SK-N-SH treated with all-trans-retinoic acid at 6 μM for 48 hours (cell line): ENCODE measurements at regions not wholly inside any gene's neighbourhood (a gene's known extent, or its start where the extent isn't known, plus 50 kb on each side); places are given as distances from the start of the nearest gene placed in this dataset.

ENCODE experiments used
- ARNTL ChIP-seq: fragments of 450-650 bp; formaldehyde crosslinking; IDR thresholded peaks from 2 replicates; pipeline ENCODE4 v1.5.0; 2020; ENCODE audit warnings: low read depth, mild to moderate bottlenecking, moderate library complexity, borderline replicate concordance
- CREB5 ChIP-seq: fragments of 250-450 bp; sonication (Bioruptor Pico); IDR thresholded peaks from 2 replicates; pipeline ENCODE4 v1.5.1; 2020; ENCODE audit warnings: low read depth, mild to moderate bottlenecking, moderate library complexity
- GLIS3 ChIP-seq: fragments of 250-450 bp; sonication (Bioruptor Pico); IDR thresholded peaks from 2 replicates; pipeline ENCODE4 v1.5.0; 2020; ENCODE audit warnings: mild to moderate bottlenecking, moderate library complexity
- ISL1 ChIP-seq: fragments of 250-450 bp; sonication (Bioruptor Pico); IDR thresholded peaks from 2 replicates; pipeline ENCODE4 v2.1.2; 2022; ENCODE audit warnings: mild to moderate bottlenecking, moderate library complexity
- PATZ1 ChIP-seq: fragments of 250-450 bp; sonication (Bioruptor Pico); IDR thresholded peaks from 2 replicates; pipeline ENCODE4 v1.8.0; 2020; ENCODE audit warnings: mild to moderate bottlenecking, moderate library complexity, borderline replicate concordance
- POU6F1 ChIP-seq: fragments of 250-450 bp; sonication (Bioruptor Pico); IDR thresholded peaks from 2 replicates; pipeline ENCODE4 v1.8.0; 2021; ENCODE audit warnings: low read depth, mild to moderate bottlenecking, moderate library complexity, borderline replicate concordance
- RARB ChIP-seq: fragments of 250-450 bp; sonication (Bioruptor Pico); IDR thresholded peaks from 2 replicates; pipeline ENCODE4 v1.8.0; 2021; ENCODE audit warnings: mild to moderate bottlenecking, moderate library complexity
- TOX ChIP-seq: fragments of 250-450 bp; sonication (Bioruptor Pico); IDR thresholded peaks from 2 replicates; pipeline ENCODE4 v1.8.0; 2021; ENCODE audit warnings: mild to moderate bottlenecking, moderate library complexity, borderline replicate concordance
- TSHZ2 ChIP-seq: fragments of 250-450 bp; sonication (Bioruptor Pico); IDR thresholded peaks from 2 replicates; pipeline ENCODE4 v1.5.0; 2020; ENCODE audit warnings: mild to moderate bottlenecking, moderate library complexity
- ZC3H10 ChIP-seq: fragments of 250-450 bp; sonication (Bioruptor Pico); IDR thresholded peaks from 2 replicates; pipeline ENCODE4 v1.5.1; 2021; ENCODE audit warnings: mild to moderate bottlenecking, moderate library complexity
- ZFP3 ChIP-seq: fragments of 250-450 bp; sonication (Bioruptor Pico); IDR thresholded peaks from 2 replicates; pipeline ENCODE4 v1.5.0; 2020; ENCODE audit warnings: mild to moderate bottlenecking, moderate library complexity
- ZFP30 ChIP-seq: fragments of 450-650 bp; formaldehyde crosslinking; IDR thresholded peaks from 2 replicates; pipeline ENCODE4 v1.5.0; 2022; ENCODE audit warnings: mild to moderate bottlenecking, moderate library complexity
- ZNF70 ChIP-seq: fragments of 450-650 bp; formaldehyde crosslinking; IDR thresholded peaks from 2 replicates; pipeline ENCODE4 v1.5.0; 2020; ENCODE audit warnings: mild to moderate bottlenecking, moderate library complexity

- TF ChIP-seq RARB (CRISPR knock-in tag) (no peak), ARNTL (CRISPR knock-in tag) (no peak), ISL1 (CRISPR knock-in tag) (no peak), TSHZ2 (no peak), GLIS3 (no peak), PATZ1 (CRISPR knock-in tag) (no peak), TOX (no peak), POU6F1 (CRISPR knock-in tag) (no peak), ZFP3 (CRISPR knock-in tag) (no peak), CREB5 (CRISPR knock-in tag) (no peak), ZNF70 (CRISPR knock-in tag) (no peak), ZFP30 (CRISPR knock-in tag) (no peak), ZC3H10 (no peak)
Observed at GRCh38 chrX:34365471-34365870, 233.4 kb upstream of the FAM47A start.
